Stimulated activated CD8-positive, alpha-beta memory T cell treated with anti-CD3 and anti-CD28 coated beads, Interleukin-4, amount 100 ng/mL, for 48 hours (primary cell): ENCODE measurements at regions not wholly inside any gene's neighbourhood (a gene's known extent, or its start where the extent isn't known, plus 50 kb on each side); places are given as distances from the start of the nearest gene placed in this dataset.

Source experiments
- DNase-seq: peaks from one replicate; pipeline ENCODE4 v3.0.0-alpha.2; 2020

DNA sequence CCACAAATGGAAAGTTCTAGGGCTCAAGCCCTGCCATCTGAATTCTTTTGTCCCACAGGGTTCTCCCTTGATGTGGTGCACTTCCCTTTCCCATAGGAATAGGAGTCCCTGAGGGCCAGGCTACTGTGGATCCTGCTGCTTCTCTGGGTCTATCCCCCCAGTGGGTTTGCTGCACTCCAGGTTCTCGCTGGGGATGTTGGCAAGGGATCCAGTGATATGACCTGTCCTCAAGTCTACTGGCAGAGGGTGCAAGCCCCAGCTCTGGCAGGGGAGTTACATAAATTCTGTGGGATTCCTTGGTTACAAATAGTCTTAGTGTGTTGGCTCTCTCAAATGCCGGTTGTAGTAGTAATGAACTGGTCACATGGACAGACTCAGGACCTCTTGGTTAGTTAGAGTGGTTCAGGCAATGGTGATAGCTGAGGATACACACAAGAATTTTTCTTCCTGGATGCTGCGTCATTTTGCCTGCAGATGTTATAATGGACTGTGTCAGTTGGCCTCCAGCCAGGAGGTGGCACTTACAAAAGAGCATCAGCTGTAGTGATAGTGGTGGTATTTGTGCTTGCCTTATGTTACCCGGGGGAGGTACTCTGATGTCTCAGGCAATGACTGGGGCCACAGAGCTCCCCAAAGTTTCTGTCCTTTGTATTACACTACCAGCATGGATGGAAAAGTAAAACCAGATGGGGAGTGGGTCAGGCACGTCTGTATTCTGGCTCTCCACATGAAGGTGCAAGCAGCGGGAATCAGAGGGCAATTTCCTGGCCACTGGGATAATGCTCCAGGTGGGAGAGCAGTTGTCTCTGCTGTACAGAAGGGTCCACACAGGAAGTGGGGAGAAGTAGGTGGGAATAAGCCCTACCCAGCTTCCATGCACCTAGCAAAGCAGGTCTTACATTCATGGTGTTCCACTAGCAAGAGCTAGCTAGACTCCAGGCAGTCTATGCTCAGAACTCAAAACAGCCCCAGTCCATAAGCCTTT lies 267.9 kb downstream of the SOX11 start:
- DNase-seq: no peak

DNA sequence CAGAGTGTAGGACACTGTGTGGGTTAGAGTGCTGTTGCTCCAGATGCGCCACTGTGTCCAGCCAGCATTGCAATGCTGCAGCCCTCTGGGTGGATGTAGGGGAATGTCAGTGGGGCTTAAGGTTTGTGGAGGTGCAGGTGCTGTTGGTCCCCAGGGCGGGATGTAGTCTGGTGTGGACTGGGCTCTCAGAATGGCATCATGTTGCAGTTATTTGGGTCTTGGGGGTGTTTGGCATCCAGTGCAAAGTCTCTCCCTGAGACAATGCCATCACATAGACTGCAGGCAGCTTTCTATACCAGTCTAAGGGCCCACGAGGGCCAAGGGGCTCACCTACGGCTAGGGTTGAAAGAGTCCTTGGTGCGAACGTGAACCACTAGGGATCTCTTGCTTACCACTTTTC lies 275.3 kb downstream of the SOX11 start:
- DNase-seq: no peak

DNA sequence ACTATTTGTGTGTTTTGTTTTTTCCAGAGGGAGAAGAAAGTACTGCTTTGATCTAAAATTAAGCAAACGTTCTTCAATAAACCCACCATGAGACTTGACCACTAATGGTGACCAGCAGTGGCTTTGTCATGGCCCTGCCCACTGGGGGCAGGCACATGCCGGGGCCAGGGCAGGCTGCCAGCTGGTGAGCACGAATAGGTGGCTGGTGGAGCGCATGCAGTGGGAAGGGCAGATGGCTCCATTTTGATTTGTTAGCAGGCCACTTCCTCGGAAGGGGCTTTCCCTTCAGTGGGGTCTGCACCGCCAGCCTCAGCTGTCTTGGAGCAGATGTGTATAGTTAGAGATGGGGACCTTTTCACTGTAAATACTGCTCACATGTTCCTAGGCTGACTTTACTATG lies 277.1 kb downstream of the SOX11 start:
- DNase-seq: no peak

DNA sequence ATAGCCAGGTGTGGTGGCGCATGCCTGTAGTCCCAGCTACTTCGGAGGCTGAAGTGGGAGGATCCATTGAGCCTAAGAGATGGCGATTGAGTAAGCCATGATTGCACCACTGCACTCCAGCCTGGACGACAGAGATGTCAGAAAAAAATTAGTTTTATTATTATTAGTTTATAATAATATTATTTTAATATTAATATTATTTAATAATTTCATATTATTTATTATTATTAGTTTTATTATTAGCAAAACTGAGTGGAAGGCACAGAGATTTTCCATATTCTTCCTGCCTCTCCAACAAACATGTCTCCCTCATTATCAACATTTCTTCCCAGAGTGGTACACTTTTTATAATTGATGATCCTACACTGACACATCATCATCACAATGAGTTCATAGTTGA lies 278.2 kb downstream of the SOX11 start:
- DNase-seq: no peak

DNA sequence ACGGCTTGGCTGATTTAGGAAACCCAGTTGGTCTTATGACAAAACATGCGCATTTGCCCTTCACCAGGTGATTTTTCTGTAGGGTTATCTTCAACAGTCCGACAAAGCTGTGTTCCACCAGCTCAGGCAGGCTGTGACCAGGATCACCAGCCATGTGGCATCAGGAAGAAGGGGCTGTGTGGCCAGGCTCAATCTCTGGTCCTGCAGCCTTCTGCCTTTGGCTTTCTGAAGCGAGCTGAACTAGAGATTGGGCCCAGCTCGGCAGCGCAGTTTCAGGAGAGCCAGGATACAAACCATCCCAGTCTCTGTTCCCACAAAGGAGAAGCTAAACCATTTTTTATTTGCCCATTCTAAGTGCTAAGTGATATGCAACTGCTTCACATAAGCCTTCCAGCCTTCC lies 282.3 kb downstream of the SOX11 start:
- no peak for DNase-seq

DNA sequence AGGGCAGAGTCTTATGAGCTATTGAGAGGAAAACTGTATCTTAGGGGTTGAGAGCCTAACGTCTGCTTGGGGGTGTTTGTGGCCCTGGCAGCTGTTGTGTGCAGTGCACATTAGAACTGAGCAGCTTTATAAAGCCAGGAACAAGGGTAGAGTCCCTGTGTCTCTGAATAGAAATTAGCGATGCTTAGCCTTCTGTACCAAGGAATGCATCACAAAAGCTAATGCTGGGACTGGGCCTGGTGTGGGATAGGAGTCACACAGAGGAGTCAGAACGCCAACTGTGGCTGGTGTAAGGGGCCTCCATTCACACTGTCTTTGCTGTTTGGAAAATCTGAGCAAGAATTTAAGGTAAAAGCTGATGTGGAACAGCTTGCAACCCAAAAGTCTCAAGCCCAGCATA lies 283.2 kb downstream of the SOX11 start:
- no peak for DNase-seq

DNA sequence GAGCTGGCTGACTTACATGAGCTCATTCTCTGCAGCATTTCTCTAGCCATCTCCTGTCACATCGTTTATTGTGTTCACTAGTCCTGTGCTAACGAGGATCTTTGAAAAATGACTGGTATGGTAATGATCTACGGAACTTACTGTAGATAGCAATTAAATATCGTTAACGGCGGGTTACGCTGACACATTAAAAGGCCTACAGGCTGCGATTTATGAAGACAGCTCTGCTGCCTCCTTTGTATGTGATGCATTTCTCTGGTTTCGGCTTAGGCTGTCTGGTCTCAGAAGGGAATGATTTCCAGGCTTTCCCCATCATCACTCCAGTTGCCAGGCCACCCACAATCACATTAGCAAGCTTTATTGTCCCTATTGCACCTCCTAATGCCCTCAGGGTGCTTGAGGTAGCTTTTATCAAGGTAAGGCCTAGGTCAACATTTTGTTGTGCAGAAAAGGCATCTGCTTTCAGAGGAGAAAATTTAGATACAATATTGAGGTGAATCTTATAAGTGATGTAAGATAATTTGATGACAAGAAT lies 284.4 kb downstream of the SOX11 start:
- DNase-seq: no peak

DNA sequence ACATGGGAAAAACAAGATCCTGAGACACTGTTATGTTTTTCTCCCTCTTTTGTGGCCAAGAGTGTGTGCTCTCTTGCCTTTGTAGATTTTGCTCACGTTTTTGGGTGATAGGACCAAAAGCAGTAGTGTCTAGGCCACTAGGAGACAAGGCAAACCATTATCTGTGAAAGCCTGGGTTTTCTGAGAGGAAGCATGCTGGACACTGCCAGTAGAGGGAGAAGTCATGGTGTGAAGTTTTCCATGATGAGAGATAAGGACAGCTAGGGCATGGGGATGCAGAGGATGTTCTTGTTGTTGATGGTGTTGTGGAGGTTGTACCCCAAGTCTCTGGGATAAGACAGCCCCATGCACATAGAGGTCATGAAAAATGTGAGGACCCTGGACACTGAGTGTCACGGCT lies 285.3 kb downstream of the SOX11 start:
- no peak for DNase-seq

DNA sequence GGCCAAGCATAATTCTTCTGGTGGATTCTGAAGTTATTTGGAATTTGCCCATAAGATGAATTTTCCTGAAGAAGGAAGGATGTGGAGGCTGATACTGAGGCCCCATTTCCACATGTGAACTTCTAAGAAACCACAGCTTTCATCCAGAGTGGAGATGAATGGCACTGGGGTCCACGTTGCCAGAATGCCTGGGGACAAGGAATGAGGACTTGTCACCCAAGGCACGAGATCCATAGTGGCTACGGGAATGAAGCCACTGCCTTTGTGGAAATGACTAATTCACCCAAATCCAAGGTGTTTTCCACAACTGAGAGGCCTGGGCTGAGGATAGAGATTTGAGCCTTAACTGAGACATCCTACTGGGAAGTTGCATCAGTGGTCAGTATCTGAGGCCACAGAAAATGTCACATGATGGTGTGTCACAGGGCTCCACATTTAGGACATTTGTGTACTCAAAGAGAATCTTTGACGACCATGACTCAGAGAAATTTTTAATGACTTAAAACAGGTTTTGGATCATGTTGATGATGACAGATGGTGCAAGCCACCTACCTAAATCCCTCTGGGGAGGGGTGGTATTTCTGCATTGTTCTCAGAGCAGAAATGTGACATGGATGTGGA lies 286.1 kb downstream of the SOX11 start:
- no peak for DNase-seq

DNA sequence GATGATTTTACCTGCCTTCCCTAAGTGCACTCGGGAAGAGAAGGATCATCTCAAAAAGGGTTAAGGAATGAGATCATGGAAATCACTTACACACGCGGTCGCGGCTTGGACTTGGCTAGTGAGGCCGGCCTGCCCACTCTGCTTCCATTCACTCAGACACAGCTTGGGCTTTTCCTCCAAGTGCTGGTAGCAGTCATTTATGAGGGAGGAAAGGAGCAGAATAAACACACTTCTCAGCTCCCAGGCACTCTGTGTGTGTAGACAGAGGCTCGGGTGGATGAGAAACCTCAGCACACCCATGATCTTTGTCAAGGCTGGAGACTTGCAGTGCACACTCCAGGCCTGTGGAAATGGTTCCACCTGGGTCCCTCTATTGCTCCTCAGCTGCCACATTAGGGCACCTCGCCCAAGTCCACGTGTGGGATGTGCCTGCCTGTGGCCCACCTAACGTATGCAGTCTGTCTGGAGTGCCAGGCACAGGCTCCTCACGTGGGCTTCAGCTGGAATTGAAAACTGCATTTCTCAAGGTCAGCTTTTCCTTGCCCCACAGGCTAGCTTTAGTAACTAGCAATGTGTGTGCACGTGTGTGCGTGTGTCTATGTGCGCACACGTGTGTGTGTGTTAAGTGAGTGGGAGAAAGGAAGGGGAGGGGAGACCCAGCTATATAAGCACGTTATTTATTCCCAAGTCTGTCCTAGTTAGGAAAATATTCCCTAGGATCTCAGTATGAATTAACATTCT lies 288.4 kb downstream of the SOX11 start:
- DNase-seq: no peak

DNA sequence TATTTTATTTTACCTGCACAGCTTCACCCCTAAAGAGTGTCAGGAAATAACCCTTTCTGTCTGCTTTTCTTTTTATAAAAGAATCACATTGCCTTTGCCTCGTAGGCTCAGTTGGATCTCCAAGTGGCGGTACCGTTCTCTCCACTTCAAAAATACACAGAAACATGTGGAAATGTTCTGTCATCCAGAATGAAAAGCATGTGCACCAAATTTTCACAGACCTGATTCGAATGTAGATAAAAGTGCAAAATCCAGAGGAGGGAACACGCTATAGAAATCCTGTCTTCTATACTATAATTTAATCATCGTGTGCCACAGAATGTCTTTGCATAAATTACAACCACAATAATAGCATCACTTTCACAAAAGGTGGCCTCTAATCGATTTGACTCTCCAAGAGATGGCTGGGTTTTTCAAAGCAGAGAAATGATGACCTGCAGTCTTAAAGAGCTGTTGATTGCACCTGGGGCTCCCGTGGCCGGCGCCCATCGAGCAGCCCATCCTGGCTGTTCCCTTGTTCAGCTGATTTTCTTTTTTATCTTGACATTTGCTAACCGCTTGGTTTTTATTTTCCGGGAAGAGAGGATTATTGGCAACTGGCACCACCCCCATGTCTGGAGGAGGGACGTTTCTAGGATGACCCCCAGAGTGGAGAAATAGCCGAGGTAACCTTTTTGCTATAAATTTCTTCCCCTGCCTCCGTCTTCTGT lies 290.2 kb downstream of the SOX11 start:
- no peak for DNase-seq

DNA sequence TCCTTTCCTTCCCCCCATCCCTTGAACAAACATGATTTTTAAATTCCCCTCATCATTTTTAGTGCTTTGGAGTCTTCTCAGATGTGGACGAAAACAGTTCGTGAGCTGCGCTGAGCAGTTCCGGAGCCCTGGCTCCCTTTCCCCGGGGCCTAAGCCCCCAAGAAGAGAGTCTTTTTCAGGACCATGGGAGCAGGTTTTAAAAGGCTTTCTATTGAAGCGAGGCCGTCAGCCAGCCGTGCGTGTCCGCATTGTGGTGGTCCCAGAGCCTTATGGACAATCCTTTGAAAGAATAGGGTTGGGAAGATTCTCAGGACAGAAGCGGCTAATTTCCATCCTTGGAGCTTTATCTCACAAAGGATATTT lies 290.7 kb downstream of the SOX11 start:
- DNase-seq: no peak

DNA sequence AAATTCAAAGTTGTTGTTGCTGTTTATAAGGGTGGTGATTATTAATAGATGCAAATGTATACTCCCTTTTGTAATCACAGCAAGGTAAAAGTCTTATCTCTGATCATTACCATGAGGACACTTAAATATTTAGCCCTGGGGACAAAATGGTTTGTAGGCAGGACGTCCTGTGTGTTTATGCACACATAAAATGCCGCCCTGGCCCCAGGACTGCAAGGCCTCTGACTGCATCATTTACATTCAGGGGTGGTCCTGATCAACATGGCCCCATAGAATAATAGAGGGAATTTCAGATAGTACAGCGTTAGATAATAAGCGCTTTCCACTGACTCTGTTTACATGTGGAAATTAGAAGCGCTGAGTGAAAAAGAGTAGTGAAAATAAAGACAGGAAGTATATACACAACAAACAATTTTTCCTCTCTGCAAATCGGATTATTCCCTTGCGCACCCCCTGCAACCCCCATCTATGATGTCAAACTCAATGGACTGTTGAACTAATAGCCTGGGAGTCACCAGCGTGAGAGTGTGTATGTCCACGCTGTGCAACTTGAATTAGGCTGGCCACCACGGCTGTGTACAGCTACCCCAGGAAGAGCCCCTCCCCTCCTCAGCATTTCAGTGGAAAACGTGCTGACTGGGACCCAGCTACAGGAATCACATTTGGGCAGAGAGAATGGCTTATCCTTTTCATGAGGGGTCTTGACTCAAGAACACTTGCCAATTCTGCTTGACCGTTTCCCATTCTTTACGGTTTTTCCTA lies 291.5 kb downstream of the SOX11 start:
- no peak for DNase-seq

DNA sequence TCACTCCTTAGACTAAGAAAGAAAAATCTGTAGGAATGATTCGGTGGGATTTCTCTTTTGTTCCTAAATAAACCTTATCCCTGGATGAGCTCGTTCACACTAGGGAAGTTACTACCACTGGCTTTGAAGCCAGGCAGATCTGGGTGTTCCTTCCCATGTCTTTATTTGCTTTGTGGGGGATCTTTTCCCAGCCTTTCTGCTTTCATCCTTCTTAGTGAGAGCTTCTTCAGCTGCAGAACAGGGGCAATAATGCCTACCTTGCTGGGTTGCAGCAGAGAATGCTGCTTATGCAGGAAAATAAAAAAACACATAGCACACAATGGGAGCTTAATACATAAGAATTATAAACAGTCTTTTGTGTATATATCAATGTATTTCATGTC lies 292.1 kb downstream of the SOX11 start:
- no peak for DNase-seq

DNA sequence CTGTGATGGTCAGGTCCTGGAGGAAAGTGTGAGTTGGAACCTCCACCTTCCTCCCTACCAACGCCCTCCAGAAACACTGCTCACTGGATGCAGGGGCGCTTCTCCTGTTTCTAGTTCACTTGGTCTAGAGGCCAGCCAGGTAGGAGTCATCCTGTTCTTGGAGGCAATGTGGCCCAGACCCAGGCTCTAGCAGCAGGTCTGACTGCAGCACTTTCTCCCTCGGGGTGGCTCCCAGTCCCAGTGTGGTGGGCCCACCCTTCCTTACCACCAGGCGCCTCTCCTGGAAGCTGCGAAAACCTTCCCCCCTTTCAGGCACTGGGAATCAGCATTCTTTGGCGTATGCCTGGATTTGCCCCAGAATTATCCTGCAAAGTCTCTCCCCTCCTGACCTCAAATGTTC lies 292.8 kb downstream of the SOX11 start:
- DNase-seq: no peak

DNA sequence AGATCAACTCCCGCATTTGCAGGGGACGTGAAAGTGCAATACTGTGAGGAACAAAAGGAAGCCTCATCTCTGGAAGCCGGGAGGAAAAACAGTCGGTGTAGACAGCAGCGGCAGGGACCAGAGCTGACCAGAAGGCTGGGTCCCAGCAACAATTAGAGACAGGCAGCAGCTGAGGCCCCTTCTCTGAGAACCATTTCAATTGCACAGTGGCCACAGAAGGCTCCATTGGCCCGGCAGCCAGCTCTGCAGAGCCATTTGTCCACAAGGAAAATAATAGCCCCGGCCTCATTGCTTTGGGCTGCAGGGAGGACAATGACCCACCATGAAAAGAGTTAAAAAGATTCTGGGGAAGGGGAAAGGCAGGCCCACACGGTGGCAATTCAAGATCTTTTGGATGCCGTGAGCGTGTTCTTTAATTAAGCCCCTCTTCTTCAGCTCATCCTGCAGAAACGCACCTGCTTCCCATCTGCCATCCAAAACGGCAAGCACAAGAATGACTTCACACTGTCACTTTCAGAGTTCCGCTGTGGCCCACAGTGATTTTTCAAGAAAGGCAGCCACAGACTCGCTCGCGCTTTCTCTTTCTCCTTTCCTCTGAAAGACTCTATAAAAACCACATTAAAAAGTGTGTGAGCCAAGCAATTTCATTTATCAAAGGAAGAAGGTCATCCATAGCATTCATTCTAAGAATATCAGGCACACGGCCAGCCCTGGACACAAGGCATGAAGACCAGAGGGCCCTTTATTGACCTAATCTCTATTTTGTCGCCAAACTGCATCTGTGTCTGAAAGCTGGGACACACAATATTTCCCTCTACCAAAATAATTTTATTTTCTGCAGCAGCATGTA lies 293.6 kb downstream of the SOX11 start:
- DNase-seq: no peak

DNA sequence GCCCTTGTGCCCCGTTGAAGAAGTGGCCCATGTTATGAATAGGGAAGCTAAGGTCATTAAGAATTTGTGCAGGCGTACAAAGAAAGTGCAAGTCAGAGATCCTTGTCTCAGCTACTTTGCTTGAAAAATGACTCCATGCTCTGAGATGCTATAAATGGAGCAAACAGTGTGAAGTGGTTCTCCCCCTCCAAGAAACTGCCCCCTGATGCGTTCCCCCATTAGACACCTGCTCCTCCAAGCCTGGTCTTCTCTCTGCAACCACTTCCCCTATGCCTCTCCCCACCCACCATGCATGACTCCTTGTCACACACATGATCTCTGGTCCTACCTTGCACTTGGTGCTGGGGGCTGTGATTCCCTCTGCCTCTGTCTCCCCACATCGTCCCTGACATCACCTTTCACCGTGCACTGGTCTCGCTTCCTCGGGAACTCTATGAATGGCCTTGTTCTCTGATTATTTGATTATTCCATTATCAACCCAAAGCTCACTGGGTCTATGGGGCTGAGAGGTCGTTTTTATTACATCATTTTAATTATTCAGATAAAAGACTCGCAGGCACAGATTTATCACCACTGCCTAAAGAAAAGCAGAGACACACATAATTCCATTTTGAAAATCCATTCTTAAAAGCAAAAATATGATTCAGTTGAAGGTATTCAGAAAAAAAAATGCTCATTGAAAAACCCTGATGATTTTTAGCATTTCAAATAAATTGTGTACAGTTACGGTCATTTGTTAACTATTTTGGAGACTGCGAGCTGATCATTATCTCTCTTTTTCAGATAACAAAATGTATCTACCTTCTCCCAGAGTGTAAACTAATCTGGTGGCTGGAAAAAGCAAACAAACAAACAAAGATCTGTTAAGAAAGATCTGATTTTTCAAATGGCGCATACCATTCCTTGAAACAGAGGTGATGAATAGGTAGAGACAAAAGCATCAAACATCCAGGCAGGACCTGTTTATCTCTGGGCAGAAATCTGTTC lies 294.9 kb downstream of the SOX11 start:
- no peak for DNase-seq

DNA sequence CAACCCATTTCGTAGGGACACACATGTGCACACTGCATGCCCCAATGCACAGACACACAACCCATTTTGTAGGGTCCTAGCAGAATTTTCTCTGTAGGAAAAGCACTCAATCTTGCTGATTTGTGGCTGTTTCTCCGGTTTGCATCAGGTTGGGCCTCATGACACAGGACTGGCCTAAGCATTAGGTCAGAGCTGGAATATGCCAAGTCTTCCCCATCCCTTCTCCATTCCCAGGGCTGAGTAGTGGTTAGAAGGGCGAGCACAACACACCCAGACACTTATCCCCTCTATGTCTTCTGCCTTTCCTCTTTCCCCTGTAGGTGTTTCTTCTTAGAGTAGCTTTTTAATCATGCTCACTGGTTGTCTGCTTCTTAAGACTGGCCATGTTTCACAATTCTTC lies 295.9 kb downstream of the SOX11 start:
- DNase-seq: no peak

DNA sequence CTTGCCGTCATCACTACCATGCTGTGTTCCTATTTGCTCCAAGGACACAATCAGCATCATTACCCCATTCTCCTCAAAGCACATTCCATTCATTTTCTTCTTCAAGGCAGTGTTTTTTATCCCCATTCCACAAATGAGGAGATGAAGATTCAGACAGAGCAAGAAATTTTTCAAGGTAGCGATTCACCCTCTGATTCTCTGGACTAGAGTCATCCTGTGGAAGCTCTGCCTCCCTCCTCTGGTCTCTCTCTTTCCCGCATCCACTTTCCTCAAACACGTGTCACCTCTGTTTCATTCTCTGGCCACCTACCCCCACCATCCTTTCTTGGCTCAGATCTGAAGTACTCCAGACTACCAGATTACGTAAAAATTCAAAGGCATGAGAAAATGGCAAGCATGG lies 297.9 kb downstream of the SOX11 start:
- no peak for DNase-seq
